ENCODE measurements at regions not wholly inside any gene's neighbourhood (a gene's known extent, or its start where the extent isn't known, plus 50 kb on each side); places are given as distances from the start of the nearest gene placed in this dataset.

- no peak for TF ChIP-seq ZNF462 (CRISPR knock-in tag; IDR thresholded peaks at IDR 0.05)
- no peak for TF ChIP-seq EZH2phosphoT487 (IDR thresholded peaks at IDR 0.05; ENCODE audit: unreplicated experiment)
- TF ChIP-seq ZNF114 (CRISPR knock-in tag; IDR thresholded peaks at IDR 0.05): no peak
- TF ChIP-seq ETS1 (IDR thresholded peaks at IDR 0.05): no peak
- TF ChIP-seq ZNF331 (CRISPR knock-in tag; IDR thresholded peaks at IDR 0.05; ENCODE audit: low read depth): no peak
- no peak for TF ChIP-seq CTCF (conservative IDR thresholded peaks at IDR 0.05; ENCODE audit: low read depth in 2 of 2)
- TF ChIP-seq NANOG (IDR thresholded peaks at IDR 0.05; ENCODE audit: borderline replicate concordance): no peak
- TF ChIP-seq REST (IDR thresholded peaks at IDR 0.05; ENCODE audit: unreplicated experiment): no peak
- TF ChIP-seq EZH2 (IDR thresholded peaks at IDR 0.05; ENCODE audit: low read depth, unreplicated experiment): no peak
- TF ChIP-seq CREB1 (CRISPR knock-in tag; IDR thresholded peaks at IDR 0.05; ENCODE audit: low read depth): no peak
These were observed 654.0 kb downstream of the COL12A1 start (continued) for GRCh38 chr6:74551896-74552295.

All from GM23338 (cell line).